HK-2 (cell line): ENCODE measurements at regions not wholly inside any gene's neighbourhood (a gene's known extent, or its start where the extent isn't known, plus 50 kb on each side); places are given as distances from the start of the nearest gene placed in this dataset.

ENCODE experiments used
- DNase-seq: peaks from one replicate; pipeline ENCODE4 v3.0.0-alpha.2; 2018; ENCODE audit not compliant: unreplicated experiment

DNA sequence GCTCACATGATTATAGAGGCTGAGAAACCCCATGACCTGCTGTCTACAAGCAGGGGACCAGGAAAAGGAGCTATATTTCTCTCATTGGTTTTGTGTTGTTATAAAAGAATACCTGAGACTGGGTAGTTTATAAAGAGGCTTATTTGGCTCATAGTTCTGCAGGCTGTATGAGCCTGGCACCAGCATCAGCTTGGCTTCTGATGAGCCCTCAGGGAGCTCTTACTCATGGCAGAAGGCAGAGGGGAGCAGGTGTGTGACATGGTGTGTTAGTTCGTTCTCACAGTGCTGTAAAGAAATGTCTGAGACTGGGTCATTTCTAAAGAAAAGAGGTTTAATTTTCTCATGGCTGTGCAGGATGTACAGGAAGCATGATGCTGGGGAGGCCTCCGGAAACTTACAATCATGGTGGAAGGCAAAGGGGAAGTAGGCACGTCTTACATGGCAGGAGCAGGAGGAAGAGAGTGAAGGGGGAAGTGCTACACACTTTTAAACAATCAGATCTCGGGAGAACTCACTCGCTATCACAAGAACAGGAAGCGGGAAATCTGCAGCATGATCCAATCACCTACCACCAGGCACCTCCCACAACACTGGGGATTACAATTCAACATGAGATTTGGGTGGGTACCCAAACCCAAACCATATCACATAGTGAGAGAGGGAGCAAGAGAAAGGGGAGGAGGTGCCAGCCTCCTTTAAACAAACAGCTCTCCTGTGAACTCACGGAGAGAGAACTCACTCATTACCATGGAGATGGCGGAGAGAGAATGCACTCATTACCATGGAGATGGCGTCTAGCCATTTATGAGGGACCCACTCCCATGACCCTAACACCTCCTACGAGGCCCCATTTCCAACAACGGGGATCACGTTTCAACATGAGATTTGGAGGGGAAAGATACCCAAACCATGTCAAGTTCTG is 133.4 kb downstream of the JCAD start:
- DNase-seq, result no peak

DNA sequence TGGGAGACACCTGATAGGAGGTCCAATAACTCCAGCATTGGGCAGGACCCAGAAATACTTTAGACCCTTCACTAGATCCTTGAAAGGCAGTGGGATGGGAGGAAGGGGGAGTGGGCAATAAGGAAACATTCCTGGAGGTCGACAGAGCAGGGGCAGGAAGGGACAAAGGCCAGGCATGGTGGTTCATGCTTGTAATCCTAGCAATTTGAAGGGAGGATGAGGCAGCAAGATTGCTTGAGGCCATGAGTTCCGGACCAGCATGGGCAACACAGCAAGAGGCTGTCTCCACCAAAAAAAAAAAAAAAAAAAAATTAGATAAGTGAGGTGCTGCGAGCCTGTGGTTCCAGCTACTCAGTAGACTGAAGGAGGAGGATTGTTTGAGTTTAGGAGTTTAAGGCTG is 134.9 kb downstream of the JCAD start:
- no peak for DNase-seq

DNA sequence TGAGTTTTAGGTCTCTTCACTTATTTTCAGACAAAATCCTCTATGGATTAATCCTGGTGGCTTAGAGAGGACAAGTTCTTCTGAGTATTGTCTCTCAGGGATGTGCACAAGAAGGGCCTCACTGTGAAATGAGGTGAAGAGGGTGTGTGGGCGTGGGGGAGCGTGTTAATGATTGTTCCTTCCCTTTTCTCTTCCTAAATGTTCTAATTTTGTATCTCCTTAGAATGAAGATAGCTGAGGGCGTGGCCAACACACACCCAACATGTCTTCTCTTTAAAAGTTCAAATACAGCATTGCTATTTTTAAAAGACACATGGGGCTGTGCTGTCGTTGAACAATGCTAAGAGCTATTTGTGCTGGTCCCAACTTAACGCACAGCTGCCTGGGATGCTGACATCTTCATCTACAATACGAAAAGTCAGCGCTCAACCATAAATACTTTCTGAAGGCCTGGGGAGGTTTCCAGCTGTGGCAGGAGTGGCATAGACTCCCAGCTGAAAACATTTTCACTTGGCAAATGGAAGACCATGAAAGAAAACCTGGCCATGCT is 135.9 kb downstream of the JCAD start:
- no peak for DNase-seq

- no peak for DNase-seq
Observed at GRCh38 chr10:29922892-29923291, 136.5 kb downstream of the JCAD start.

GRCh38 chr10:29922226-29922625 is 137.2 kb downstream of the JCAD start:
- no peak for DNase-seq

- DNase-seq, result no peak
Observed at GRCh38 chr10:29921071-29921446, 138.3 kb downstream of the JCAD start.

- no peak for DNase-seq
Observed at GRCh38 chr10:29920408-29921070, 138.8 kb downstream of the JCAD start.

- DNase-seq, result no peak
Observed at GRCh38 chr10:29918623-29919400, 140.6 kb downstream of the JCAD start.

GRCh38 chr10:29917311-29917710 is 142.1 kb downstream of the JCAD start:
- DNase-seq, result no peak

- DNase-seq, result no peak
Observed at GRCh38 chr10:29916669-29917068, 142.7 kb downstream of the JCAD start.

DNA sequence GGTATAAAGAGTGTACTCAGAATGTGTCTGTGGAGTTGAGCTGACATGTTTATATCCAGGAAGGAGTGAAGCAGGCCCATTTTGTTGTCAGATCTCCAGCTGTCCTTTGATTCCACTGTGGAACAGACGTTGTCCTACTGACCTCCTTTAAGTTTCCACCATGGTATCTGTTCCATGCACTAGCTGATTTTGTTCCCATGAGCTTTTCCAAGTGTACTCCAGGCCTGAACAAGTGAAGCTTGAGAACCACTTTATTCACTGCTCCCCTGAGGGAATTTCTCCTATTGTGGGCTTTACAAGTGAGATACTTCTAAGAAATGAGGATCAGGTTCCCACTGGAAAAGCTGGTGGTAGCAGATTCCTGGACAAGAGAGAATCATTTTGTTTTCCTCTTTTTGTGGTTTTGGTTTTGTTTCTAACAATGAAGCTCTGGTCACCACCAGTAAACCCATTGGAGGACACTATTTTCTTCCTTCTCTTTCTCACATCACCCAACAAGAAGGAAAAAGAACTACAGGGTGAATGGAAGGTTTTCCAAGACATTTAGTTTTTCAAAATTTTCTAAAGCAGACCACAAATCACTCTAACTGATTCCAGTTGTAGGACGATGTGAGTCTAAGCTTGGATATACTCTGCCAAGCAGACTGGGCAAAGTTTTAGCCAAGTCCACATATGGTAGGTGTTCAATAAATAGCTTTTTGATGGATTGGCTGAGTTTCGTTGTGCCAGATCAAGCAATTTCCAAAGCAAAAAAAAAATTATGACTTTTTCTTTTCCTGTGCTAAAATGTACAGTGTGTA is 144.2 kb downstream of the JCAD start:
- DNase-seq, result no peak

DNA sequence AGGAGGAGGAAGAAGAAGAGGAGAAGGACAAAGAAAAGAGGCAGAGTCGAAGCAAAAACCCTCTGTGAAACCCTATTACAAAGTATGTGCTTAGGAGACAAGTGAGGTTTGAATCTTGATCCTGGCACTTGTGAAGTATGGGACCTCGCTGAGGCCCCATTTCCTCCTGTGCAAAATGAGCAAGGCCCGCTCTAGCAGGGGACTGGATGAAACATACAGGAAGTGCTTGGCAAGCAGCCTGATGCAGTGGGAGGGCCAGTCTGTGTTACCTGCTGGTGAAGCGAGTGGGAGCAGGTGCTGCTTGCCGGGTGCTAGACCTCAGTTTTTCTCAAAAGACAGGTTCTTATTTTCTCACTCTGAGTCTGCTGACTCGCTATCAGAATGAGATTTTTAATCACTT is 150.4 kb downstream of the JCAD start:
- DNase-seq, result no peak

- DNase-seq, result no peak
Observed at GRCh38 chr10:29900865-29901264, 158.5 kb downstream of the JCAD start.

DNA sequence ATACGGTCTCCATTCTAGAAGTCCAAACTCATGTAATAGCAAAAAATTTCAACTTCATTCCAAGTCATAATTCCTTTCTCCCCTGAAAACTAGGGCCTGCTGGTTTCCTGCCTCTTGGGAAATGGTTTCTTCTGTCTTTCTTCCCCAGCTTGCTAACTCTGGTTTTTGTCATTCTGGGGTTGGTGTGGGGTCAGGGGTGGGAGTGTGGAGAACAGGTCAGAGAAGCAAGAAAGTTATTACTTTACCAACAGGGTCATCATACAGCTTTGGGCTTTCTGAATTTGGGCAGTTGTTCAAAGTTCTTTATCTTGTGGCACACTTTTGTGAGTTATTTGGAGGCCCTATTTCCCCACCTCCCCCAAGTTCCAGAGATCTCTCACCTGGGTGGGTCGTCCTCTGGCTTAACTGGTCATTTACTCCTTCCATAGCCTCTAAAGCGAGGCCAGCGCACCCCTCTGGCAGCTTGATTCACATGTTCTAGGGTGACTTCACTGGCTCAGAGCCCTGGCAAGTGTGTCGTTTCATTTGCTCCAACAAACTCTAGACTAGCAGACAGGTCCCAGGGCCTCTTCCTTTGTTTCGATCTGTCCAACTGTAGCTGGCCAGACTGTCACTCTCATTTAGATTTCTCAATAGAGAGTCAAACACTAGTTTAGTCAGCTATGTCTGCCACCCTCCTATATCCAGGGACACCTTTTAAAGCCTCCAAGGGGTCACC is 161.2 kb downstream of the JCAD start:
- DNase-seq, result no peak

GRCh38 chr10:29897430-29897829 is 162.0 kb downstream of the JCAD start:
- DNase-seq, result no peak

GRCh38 chr10:29896053-29896452 is 163.3 kb downstream of the JCAD start:
- no peak for DNase-seq

- DNase-seq, result no peak
Observed at GRCh38 chr10:29895456-29895855, 163.9 kb downstream of the JCAD start.

GRCh38 chr10:29888321-29888720 is 171.1 kb downstream of the JCAD start:
- DNase-seq, result no peak

- no peak for DNase-seq
Observed at GRCh38 chr10:29886299-29886698, 173.1 kb downstream of the JCAD start.

GRCh38 chr10:29883231-29883630 is 176.2 kb downstream of the JCAD start:
- DNase-seq, result no peak

DNA sequence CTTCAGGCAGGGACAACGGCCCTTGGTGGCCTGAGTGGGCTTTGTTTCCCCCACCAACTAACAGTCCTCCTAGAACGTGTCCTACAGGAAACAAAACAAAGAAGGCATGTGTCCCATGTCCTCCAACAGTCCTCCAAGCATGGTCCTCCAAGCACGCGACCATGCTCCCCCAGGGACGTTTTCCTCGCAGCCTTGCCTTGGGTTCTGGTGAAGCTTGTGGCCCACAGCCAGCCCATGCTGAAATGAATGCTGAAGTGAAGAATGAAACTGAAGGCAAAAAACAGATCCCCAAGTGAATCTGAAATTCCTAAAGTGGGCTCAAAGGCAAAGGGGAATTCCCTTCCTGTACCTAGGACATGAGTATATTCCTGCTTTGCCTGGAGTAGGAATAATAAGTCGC is 176.6 kb downstream of the JCAD start:
- DNase-seq, result no peak
